ENCODE measurements at regions not wholly inside any gene's neighbourhood (a gene's known extent, or its start where the extent isn't known, plus 50 kb on each side); places are given as distances from the start of the nearest gene placed in this dataset.

GRCh38 chr21:18550361-18550760, 146.8 kb upstream of the TMPRSS15 start (continued):
- TF ChIP-seq HMG20A (CRISPR knock-in tag; conservative IDR thresholded peaks at IDR 0.05) (no peak), FOSL1 (tag; conservative IDR thresholded peaks at IDR 0.05) (no peak), HOMEZ (CRISPR knock-in tag; IDR thresholded peaks at IDR 0.05) (no peak), NRF1 (conservative IDR thresholded peaks at IDR 0.05 in 1 of 2, IDR thresholded peaks at IDR 0.05 in 1 of 2) (no peak), ZNF511 (CRISPR knock-in tag; IDR thresholded peaks at IDR 0.05) (no peak), TCF7 (IDR thresholded peaks at IDR 0.05; ENCODE audit: borderline replicate concordance) (no peak)

GRCh38 chr21:18553786-18554185, 150.2 kb upstream of the TMPRSS15 start:
- Histone ChIP-seq H3K9me3 (replicated peaks; ENCODE audit: control insufficient read depth, insufficient read depth, low read depth, low read length) (no peaks in the 10 kb centered on the region), H2AFZ (ENCODE audit: low read depth, low read length) (no peak overlapping the region), H3K79me2 (ENCODE audit: control insufficient read depth, insufficient read depth, low read length) (no peaks in the 10 kb centered on the region), H3K27me3 (ENCODE audit: control insufficient read depth in 2 of 2, insufficient read depth in 2 of 2, low read length in 2 of 2) (no peaks in the 10 kb centered on the region), H3K36me3 (ENCODE audit: control insufficient read depth, insufficient read depth, low read length) (no peaks in the 10 kb centered on the region), H4K20me1 (replicated peaks; ENCODE audit: control insufficient read depth, insufficient read depth, low read length) (no peaks in the 10 kb centered on the region), H3K27ac (ENCODE audit: extremely low read depth, low read depth, low read length) (no peak overlapping the region), H3K9ac (ENCODE audit: insufficient read depth in 1 of 2, low read depth in 2 of 2, low read length in 2 of 2) (no peak overlapping the region), H3K4me2 (ENCODE audit: insufficient read depth, low read length) (no peak overlapping the region), H3K9me1 (ENCODE audit: control insufficient read depth, insufficient read depth, low read length) (no peaks in the 10 kb centered on the region), H3K4me1 (replicated peaks in 1 of 2; ENCODE audit: control insufficient read depth in 2 of 2, insufficient read depth in 2 of 2, low read length in 2 of 2) (no peaks in the 10 kb centered on the region), H3K4me3 (no peak overlapping the region)
- ChIA-PET POLR2A (no interaction called here), CTCF (ENCODE audit: low intra/inter-chr PET ratio) (no interaction called here)
- DNase-seq (ENCODE audit: extremely low read depth in 1 of 4, low spot score in 3 of 4): no peak
- intact Hi-C loops (cut with micrococcal nuclease) (no loop called here), in situ Hi-C loops (cut with MboI) (no loop called here)
- no peak for ATAC-seq
- no TSS peak for BruUV-seq (replicated peaks)
- WGBS (ENCODE audit: insufficient coverage, low coverage, missing lambda C conversion rate): 32% methylated on average over 2 of the region's 2 CpGs
- FAIRE-seq: no peak
- TF ChIP-seq HDAC1 (IDR thresholded peaks at IDR 0.05) (no peak), TCF7L2 (IDR thresholded peaks at IDR 0.05; ENCODE audit: low read depth, low read length) (no peak)

Measured in K562 (cell line).